ENCODE measurements at regions not wholly inside any gene's neighbourhood (a gene's known extent, or its start where the extent isn't known, plus 50 kb on each side); places are given as distances from the start of the nearest gene placed in this dataset.

DNA sequence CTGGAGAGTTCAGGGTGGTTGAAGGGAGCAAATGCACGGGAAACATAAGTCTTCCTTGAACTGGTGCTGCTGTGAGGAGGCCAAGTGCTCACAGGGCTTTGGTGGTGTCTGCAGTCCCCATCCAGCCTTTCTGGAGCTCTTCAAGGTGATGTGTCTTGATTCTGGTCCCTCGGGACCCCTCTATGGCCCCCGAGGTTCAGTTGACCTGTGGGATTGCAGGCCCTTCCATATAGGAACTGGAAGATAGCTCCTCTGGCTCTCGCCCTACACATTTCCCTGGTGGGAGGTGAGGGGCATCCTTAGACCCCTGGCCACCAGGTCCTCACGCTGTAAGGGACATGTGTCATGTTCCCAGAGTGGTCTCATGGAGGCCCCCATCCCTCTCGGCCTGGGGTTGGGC, 191.8 kb downstream of the GADD45G start:
- no peak for DNase-seq

DNA sequence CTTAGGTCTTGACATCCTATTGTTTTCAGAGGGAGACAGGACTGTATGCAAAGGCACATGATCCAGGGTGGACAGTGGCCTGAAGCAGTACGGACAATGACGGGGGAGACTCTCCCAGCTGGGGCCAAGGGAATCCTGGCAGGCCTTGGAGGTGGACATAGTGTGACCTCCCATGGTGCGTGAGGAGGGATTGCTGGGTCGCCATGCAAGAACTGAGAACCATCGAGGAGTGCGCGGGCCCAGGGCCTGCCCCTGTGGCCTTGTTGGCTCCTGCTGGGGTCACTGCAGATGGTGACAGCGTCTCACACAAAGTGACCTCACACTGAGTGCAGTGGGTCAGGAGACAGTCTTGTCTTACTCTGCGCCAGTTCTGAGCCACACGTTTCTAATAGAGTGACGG, 192.4 kb downstream of the GADD45G start:
- no peak for DNase-seq

DNA sequence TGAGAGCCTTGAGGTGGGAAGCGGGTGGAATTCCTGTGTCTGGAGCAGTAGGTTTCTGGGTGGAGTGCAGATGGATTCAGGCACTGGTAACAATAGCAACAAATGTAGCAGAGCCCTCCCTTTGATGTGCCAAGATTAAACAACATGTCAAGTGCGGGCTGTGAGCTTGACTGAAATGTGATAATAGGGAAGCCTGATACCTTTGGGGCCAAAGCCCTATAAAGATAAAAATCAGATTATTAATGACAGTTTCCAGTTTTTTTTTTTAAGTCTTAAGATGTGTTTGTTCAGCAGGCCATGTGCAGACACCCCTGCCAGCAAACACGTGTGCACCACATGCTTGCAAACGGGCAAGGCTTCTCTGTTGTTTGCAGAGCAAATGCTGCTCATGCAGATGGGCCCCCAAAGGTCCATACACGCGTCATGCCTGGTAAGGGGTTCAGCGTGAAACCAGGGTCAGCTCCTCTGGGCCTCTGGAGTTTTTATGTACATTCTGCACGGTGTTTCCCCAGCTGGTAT, 193.2 kb downstream of the GADD45G start:
- DNase-seq = no peak

DNA sequence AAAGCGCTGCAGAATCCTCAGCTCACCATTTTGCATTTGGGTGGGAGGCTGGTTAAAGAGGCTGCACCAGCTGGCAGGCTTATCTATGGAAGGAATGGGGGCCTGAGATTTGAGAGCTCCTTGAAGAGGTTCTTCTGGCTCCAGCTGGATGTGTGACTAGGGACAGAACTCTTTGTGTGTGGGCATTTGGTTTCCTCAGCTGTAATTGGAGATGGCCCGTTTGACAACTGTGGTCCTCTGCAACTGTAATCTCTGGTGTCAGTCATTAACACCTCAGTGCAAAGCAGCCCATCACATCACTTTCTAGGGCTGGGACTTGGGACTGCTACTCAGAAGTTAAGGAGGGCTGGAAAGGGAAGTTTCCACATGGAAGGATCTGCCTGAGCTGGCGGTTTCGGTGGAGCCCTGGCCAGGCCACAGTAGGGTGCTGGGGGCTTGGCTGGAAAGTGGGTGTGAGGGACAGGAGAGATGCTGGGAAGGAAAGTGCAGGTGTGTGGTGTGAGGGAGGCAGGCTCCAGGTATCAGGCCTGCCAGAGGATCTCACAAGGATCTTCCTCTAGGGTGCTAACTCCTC, 193.8 kb downstream of the GADD45G start:
- no peak for DNase-seq

DNA sequence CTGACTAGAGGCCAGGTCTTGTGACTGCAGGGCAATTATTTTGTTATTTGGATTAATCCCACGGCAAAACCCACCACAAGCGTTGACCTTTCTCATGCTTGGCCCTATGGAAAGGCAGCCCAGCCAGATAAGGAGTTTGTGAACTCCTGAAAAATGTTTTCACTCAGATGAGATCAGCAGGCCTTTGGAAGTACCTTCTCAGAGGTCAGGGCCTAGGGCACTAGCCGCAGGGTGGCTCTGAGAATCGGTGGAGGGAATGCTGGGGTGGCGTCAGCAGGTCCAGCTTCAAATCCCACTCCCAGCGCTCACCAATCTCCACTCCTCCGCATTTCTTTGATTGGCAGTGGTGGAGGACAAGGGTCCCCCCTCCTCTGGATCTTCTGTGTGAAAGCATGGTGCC, 194.4 kb downstream of the GADD45G start:
- DNase-seq = no peak

DNA sequence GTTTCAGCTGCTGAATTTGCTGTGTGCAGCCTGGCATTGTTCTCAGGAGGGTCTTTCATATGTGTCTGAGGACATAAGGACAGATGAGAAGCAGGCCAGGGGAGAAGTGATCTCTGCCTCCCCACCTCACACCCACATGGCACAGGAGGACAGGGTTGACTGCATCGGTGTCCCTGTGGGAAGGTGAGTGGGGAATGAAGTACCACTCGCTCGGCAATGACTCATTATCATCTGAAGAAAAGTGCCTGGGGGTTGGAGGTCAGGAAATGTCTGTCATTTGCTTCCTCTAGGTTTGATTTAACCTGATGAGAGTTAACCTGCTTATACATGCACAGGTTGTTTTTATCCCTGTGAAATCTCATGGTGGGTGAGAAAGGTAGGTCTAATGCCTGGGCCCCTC, 195.0 kb downstream of the GADD45G start:
- no peak for DNase-seq

DNA sequence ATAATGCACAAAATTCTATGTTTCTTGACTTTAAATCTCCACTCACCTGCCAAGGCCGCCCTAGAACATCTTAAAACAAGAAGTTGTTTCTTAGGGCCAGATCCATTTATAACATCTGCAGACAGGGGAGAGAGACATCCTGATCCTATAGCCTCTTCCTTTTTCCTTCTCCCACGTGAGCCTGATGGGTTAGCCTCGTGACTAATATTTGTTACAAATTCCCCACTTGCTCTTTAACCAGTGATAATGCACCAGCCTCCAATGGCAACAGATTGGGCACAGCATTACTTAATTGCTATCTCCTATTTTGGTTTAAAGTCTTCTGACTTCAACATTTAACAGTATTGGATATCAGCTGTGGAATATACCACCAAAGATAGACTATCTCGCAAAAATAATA, 196.5 kb downstream of the GADD45G start:
- no peak for DNase-seq

DNA sequence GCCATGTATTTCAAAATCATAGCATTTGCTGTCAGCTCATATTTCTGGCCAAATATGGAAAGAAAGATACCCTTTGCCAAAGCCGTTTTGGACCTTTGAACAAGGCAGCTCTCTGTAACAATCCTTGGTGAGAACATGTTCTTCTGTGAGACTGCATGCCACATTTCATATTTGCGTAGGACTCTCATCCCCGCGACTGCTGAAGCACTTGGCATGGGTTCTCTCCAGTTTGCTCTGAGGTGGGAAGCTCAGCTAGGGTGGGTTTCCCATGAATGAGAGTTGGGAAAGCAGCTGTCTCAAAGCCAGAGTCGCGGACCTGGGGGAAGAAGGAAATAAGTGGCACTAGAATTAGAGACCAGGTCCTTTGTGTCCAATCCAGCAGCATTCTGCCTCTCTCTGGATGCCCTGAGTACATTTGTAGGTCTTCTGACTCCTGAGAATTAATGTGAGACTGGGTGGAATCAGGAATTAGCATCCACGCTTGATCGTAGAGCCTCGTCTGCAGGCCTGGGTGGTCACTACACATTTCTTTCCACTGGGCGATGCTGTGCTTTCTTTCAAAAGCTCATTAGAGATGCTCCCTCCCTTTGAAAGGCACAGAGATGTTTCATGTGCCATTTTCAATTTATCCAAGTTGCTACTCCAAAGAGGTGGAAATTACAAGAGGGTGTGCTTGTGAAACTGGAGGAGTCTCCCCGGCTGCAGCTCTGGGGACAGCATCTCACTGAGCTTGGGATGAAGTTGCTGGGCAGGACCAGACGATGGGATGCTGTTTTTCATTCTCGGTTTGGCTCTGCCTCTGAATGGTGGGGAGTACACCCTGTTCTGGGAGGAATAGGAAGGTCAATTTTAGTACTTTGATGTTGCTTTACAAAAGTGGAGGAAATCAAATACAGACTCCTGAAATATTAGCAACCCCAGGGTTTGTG, 197.2 kb downstream of the GADD45G start:
- DNase-seq = no peak

DNA sequence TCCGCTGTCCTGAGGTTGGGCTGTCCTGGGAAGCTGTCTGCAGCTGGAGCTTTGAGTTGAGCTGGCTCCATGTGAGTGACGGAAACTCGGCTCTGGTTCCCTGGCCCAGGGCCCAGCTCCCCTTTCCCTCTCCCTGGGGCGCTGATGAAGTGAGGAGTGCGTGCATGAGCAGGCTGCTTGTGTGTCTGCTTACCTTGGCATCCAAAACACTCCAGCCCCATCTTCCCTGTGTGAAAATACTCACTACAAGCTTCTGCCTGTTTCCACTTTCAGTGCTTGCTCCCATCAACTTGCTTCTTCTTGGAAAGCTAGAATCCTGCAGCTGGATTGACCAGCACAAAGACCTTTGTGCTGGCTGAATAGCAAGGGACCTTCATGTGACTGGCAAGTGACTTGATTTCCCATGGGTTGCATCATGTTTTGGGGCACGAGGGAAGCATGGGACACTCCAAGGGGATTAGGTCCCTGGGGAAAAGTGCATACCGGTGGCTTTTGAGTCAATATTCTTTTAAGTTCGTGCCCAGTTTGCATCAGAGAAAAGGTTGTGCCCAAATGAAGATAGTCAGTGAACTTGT, 198.1 kb downstream of the GADD45G start:
- DNase-seq = no peak

DNA sequence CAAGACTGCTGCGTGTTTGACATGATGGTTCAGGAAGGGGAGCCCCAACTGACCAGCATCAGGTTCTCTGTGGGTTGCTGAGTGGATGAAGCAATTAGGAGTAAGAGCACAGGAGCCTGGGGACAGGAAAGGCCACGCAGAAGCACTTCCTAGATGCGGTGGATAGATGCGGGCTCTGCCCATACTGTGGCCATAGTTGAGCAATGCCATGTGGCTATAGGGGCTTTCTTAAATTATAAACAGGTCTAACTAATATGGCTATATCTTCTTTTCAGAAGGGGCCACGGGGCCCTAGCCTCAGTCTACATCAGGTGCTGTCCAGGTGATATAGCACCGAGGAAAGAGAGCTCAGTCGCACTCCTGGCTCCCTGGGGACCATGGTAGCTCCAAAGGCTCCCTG, 198.6 kb downstream of the GADD45G start:
- DNase-seq = no peak

DNA sequence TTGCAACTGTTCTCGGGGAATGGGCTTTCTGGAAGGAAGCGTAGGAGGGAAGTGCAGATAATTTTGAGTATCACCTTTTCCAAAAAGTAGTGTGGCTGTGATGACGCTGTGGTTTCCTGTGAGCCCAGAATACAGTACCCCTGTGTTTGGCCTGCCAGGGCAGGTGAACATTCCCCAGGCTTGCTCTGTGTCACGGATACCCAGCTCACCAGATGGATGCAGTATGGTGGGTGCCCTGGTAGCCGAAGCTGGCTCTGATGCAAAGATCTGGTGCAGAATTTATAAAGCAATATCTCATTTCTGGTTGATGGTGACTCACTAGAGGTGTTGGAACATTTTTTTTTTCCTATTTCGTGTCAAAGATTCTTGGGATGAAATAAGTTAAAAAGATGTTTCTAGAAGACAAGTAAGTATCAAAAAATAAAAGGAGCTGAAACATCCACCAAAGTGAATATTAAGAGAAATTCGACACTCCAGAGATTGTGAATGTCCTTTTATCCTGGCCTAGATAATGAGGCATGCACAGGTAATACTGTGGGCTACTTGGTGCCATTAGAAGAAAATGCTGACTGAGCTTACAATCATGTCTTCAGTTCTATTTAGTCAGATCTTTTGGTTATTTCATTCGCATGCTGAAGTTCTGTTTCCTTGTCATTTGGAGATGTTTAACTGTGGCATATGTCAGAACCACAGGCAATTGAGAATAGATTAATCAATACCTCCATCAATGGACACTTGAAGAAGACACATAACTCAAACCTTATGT, 200.1 kb downstream of the GADD45G start:
- DNase-seq = no peak

DNA sequence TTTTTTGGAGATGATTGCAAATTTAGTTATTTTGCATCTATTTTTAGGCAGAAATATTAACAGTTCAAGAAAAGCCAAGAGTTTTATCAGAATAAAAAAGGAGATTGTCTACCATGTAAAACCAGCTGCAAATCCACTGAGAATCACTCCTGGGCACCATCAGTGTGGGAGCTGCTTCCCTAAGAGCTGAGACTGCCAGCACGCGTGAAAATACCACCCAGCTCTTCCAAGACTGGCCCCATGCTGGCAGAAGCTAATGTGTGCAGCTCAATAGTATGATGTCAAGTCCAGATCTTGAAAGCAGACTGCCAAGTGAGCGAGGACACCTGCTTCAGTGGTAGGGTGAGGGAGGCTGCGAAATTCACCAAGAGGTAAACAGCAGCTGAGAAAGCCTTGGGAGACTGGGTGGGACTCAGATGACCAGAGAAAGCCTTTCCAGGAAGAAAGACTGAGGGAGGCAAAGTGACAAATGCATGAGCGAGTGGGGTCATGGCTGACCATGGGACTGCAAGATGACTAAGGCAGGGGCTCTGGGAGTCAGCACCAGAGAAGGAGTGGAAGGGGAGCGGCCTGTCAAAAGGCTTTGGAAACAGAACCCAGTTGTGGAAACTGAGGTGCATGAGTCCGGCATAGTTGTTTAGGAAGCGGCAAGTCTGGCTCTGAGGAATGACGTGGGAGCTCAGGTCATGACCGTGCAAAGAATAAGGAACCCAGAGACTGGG, 200.9 kb downstream of the GADD45G start:
- no peak for DNase-seq

DNA sequence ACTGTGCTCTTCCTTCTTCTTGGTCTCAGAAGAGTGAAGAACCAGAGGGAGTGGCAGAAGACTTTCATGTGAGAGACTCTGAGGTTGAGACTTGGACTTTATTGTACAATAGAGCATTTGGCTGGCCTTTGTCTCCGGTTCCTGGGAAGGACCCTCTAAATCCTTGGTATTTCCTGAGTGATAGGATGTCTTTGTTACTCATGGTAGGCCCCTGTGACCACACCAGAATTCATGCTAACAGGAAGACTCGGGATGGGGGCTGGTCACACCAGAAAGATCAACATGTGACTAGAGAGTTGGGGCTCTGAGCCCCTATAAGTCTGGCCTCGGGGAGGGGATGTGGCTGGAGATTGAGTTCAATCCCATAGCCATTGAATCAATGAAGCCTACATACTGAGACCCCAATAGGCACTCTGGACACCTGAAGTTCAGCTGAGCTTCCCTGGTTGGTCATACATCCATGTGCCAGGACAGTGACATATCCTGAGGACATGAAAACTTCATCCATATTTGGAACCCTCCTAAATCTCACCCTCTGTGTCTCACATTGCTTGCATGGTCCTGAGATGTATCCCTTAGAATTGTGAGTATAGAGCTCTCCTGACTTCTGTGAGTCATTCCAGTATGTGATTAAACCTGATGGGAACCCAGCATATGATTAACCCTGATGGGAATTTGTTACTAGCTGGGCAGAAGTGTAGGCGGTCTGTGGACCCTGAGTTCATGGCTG, 201.7 kb downstream of the GADD45G start:
- no peak for DNase-seq

DNA sequence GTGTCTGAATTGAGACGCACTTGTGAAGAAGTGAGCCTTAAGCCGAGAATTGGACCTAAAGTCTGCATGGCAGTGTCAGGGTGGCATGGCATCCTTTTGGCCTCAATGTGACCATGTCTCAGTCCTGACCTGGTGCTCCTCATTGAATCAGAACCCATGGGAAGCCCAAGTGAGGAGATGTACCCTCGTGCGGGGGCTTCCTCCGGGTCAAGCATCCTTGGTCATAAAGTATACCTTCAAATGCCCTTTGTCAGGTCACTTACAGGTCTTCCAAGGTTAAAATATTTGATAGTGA, 202.2 kb downstream of the GADD45G start:
- no peak for DNase-seq

DNA sequence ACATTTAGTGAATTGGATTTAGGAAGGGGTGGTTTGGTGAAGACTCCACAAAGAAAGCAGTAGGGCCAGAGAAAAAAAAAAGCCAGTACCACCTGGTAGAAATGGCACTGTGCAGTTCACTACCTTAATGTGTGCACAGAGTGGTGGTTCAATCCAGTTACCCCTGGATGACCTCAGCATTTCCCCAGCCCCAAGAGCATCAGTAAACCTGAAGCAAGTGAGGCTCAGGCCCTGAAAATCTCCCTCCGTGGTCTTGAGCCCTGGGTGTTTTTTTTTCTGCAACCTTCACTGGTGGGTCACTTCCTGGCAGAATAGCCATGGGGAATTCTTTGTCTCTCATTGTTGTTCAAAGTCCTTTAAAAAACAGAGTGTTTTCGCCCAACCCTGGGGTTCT, 202.9 kb downstream of the GADD45G start:
- DNase-seq = no peak

DNA sequence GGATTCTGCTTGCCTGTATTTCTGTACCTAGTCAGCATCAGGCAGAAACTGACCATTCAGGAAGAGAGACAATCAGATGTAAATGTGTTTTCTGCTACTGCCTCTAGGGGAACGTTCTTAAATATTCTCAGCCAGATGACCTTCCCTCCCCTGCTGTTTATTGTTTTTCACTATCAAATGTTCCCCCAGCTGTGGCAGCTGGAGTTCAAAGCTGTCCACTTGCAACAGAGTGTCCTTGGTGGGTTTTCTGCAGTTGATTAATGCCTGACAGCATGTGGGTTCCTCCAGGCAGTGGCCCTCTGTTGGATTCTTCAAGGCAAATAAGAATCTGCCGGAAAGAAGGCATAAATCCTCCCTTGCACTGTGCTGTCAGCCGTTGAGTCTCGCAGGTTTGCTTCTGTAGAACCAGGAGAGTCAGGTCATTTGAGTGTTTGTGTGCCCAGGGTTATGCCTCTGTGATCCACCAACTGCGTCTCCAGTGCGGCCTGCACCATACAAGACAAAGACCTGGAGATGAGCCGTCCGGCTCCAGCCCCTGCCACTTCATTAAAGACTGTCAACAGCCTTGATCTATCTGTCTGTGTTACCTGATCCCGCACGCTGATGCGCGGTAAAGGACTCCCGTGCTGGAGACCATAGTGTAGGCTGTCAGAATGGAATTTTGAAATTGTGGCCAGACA, 203.4 kb downstream of the GADD45G start:
- DNase-seq = no peak

DNA sequence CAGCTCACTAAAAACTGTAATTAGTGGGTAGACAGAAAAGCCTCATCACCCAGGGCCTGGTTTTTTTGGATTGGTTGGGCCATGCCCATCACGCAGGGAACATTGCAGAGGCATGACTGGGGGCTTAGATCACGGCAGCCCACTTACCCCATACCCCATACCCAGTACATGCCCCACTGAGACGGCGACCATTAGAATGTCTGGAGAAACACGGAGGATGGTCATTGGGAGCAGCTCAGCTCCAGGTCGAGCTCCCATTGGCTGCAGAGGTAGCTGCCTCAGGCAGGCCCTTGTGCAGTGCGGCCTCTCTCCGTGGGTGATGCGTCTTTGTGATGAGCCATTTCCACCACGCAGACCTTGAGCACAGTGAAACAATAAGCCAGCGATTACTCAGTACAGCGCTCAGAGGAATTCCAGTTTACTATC, 204.0 kb downstream of the GADD45G start:
- no peak for DNase-seq

DNA sequence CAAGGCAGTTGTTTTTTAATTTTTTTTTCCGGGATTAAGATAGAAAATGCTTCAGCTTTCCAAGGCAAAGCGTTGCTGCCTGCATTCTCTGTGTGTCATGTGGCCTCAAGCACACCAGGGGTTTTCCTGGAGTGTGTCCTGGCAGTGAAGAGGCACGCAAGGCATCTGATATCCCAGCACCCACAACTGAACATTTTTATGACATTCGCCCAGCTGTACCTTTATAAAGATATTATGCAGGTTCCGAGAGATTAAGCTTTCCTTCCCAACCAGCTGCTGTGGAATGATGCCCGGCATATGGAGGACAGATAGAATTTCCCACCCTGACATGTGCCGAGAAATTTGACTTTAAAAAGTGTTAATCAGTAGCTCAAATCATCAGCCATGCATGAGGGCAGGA, 205.6 kb downstream of the GADD45G start:
- no peak for DNase-seq

DNA sequence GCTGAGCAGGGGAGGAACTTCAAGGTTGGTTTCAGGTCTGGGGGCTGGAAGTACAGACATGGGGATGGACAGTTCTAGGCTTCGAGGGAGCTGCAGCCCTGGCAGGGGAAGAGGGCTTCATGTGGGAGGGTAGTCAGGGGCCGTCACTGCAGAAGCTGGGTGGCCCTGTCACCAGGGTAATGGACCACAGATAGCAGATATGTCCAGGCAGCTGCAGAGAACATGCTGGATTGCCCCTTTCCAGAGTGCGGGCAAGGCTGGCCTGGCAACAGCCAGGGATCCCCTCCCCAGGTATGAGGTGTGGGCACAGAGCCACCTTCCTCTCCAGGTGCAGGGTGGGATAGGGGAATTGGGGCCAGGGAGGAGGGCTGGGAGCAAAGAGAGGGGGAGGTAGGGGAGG, 206.5 kb downstream of the GADD45G start:
- DNase-seq = no peak

DNA sequence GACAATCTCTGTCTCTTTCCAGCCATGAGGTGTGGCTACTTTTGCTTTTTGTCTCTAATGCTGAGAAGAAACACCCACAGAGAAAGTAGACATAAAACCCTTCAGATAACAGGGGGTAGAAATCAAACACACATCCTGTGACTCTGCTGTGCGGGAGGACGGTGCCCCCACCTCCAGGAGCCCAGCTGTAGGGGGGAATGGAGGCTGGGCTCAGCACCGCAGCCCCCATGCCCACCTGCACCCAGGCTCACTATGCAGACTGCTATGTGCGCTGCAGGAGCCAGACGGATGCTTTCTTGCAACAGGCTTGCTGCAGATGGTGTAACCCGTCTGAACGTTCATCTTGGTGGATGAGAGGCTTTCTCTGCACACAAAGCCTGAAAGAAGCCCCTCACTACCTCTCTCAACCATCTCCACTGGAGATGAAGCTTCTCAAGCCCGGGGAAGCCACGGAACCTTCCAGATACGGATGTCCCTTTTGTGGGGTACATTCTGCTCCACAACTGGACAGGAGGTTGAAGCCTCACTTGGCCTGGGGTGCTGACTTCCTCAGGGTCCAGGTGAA, 207.2 kb downstream of the GADD45G start:
- DNase-seq = no peak

DNA sequence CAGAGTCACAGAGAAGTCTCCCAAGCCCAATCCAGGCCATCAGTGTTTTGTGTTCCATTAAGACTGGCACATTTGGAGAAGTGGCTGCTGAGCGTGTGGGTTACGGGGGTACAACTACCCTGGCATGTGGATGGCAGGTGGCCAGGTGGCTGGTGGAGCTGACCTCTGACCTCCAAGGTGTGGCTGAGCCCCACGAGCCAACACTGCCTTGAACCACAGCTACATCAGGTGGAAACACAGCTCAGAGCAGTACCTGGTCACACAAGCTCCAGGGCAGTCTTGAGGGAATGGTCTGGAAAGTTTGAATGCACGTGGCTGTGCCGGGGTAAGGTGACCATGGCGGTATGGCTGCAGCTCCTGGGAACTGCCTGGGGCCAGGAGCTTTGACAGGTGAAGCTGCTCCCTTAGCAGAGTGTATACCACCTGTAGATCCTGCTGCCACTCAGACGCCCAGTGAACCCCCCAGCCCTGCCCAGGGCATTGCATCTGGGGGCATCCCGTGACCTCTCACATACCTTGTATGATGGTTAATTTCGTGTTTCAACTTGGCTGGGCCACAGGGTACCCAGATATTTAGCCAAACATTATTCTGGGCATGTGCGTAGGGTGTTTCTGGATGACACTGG, 207.9 kb downstream of the GADD45G start:
- DNase-seq = no peak
